H1 (cell line): ENCODE measurements at regions not wholly inside any gene's neighbourhood (a gene's known extent, or its start where the extent isn't known, plus 50 kb on each side); places are given as distances from the start of the nearest gene placed in this dataset.

Experiments
- CTCF ChIA-PET: fragments of 300-600 bp; sonication (Branson Sonifier 250); formaldehyde crosslinking; loops from one replicate; lab custom pipeline; 2021; ENCODE audit not compliant: partially characterized antibody; lab: Charles Lee
- POLR2A ChIA-PET: fragments of 300-600 bp; sonication (Branson Sonifier 250); formaldehyde crosslinking; loops from one replicate; lab custom pipeline; 2021; ENCODE audit warnings: inconsistent platforms; ENCODE audit not compliant: partially characterized antibody; lab: Charles Lee
- DNase-seq, 2 experiments: peaks; one replicate each; pipeline versions ENCODE4 v3.0.0 to v3.0.0-alpha.2; 2010 to 2022; ENCODE audit warnings: low spot score in 2 of 2, low read depth in 1 of 2, mixed read lengths in 1 of 2
- FAIRE-seq: peaks from 2 replicates; lab custom pipeline; 2011; peaks lifted over from hg19 to GRCh38; lab: Jason Lieb, UNC
- H2AFZ ChIP-seq: 2 replicates; pipeline ENCODE4 v1.8.1; 2012; ENCODE audit warnings: low read length, inconsistent platforms
- H2AK5ac ChIP-seq: 2 replicates; pipeline ENCODE4 v1.6.1; 2013; ENCODE audit warnings: low read depth, low read length
- H2BK120ac ChIP-seq: replicated peaks from 2 replicates; pipeline ENCODE3; 2013; ENCODE audit warnings: low read depth, low read length, inconsistent platforms
- H2BK12ac ChIP-seq: 2 replicates; pipeline ENCODE4 v1.6.1; 2013; ENCODE audit warnings: low read depth, low read length
- H2BK15ac ChIP-seq: 2 replicates; pipeline ENCODE4 v1.6.1; 2013; ENCODE audit warnings: low read length
- H2BK20ac ChIP-seq: 2 replicates; pipeline ENCODE4 v1.6.1; 2013; ENCODE audit warnings: low read length
- H2BK5ac ChIP-seq: 2 replicates; pipeline ENCODE4 v1.6.1; 2013; ENCODE audit warnings: low read depth, low read length
- H3K14ac ChIP-seq: 2 replicates; pipeline ENCODE4 v1.6.1; 2013; ENCODE audit warnings: inconsistent platforms; ENCODE audit not compliant: insufficient read length
- H3K18ac ChIP-seq: 2 replicates; pipeline ENCODE4 v1.6.1; 2013; ENCODE audit warnings: low read length; ENCODE audit errors: extremely low read depth
- H3K23ac ChIP-seq: 2 replicates; pipeline ENCODE4 v1.6.1; 2013; ENCODE audit warnings: inconsistent platforms; ENCODE audit not compliant: insufficient read length
- H3K23me2 ChIP-seq: 2 replicates; pipeline ENCODE4 v1.6.1; 2013; ENCODE audit warnings: low read depth, low read length
- H3K27ac ChIP-seq: 2 replicates; pipeline ENCODE4 v1.6.1; 2011; ENCODE audit warnings: low read depth, low read length, inconsistent platforms
- H3K27me3 ChIP-seq, 4 experiments: replicated peaks in 1 of 4; 1 replicate in 1 of 4; 2 replicates in 3 of 4; pipeline versions ENCODE4 v1.6.1 to v1.8.1; 2011 to 2013; ENCODE audit warnings: low read length in 3 of 4, mild to moderate bottlenecking in 3 of 4, inconsistent platforms in 2 of 4, mixed read lengths in 2 of 4, moderate library complexity in 1 of 4; ENCODE audit not compliant: control insufficient read depth in 3 of 4, insufficient read depth in 3 of 4; ENCODE audit errors: extremely low read depth in 1 of 4
- H3K36me3 ChIP-seq, 4 experiments: 2 replicates each; pipeline versions ENCODE4 v1.6.1 to v1.8.1; 2011 to 2013; ENCODE audit warnings: mild to moderate bottlenecking in 4 of 4, low read length in 3 of 4, moderate library complexity in 2 of 4, control low read depth in 1 of 4, inconsistent platforms in 1 of 4; ENCODE audit not compliant: insufficient read depth in 4 of 4, control insufficient read depth in 2 of 4
- H3K4ac ChIP-seq: replicated peaks from 2 replicates; pipeline ENCODE3; 2013; ENCODE audit warnings: low read length, low read depth, mixed read lengths, inconsistent platforms; ENCODE audit not compliant: insufficient read length
- H3K4me1 ChIP-seq, 4 experiments: replicated peaks in 1 of 4; 1 replicate in 1 of 4; 2 replicates in 3 of 4; pipeline versions ENCODE4 v1.6.1 to v1.8.1; 2011 to 2013; ENCODE audit warnings: low read length in 3 of 4, inconsistent platforms in 2 of 4, mixed read lengths in 1 of 4; ENCODE audit not compliant: insufficient read depth in 4 of 4, control insufficient read depth in 3 of 4
- H3K4me2 ChIP-seq, 2 experiments: 2 replicates each; pipeline versions ENCODE4 v1.6.1 to v1.8.1; 2011 to 2013; ENCODE audit warnings: low read depth in 2 of 2, low read length in 2 of 2, control low read depth in 1 of 2, inconsistent platforms in 1 of 2, mild to moderate bottlenecking in 1 of 2; ENCODE audit not compliant: insufficient read depth in 1 of 2
- H3K4me3 ChIP-seq, 4 experiments: fragments of 200-600, 300-600 bp in 1 of 4; sonication (generic), shearing (Covaris generic), sonication (Bioruptor Twin) in 1 of 4; 2 replicates each; pipeline versions ENCODE4 v1.5.1 to v1.8.1; 2011 to 2016; ENCODE audit warnings: low read length in 4 of 4, low read depth in 3 of 4, control low read depth in 2 of 4, inconsistent platforms in 2 of 4, mild to moderate bottlenecking in 2 of 4, mixed read lengths in 1 of 4, moderate library complexity in 1 of 4; ENCODE audit not compliant: insufficient read depth in 2 of 4; ENCODE audit errors: extremely low read depth in 1 of 4
- H3K56ac ChIP-seq: replicated peaks from 2 replicates; pipeline ENCODE3; 2013; ENCODE audit warnings: low read depth, mild to moderate bottlenecking, mixed read lengths, low read length, inconsistent platforms; ENCODE audit not compliant: insufficient read length
- H3K79me1 ChIP-seq: 2 replicates; pipeline ENCODE4 v1.6.1; 2013; ENCODE audit warnings: low read depth, low read length, control low read depth
- H3K79me2 ChIP-seq, 2 experiments: 2 replicates each; pipeline versions ENCODE4 v1.6.1 to v1.8.1; 2012 to 2013; ENCODE audit warnings: low read length in 2 of 2, mild to moderate bottlenecking in 2 of 2, inconsistent platforms in 1 of 2; ENCODE audit not compliant: insufficient read depth in 2 of 2, control insufficient read depth in 1 of 2
- H3K9ac ChIP-seq, 4 experiments: replicated peaks in 1 of 4; 1 replicate in 1 of 4; 2 replicates in 3 of 4; pipeline versions ENCODE4 v1.6.1 to v1.8.1; 2011 to 2013; ENCODE audit warnings: low read depth in 3 of 4, low read length in 3 of 4, control low read depth in 2 of 4, mild to moderate bottlenecking in 2 of 4, moderate library complexity in 2 of 4, inconsistent platforms in 1 of 4; ENCODE audit errors: extremely low read depth in 1 of 4
- H3K9me3 ChIP-seq, 2 experiments: 2 replicates each; pipeline versions ENCODE4 v1.6.1 to v1.8.1; 2012 to 2013; ENCODE audit warnings: mild to moderate bottlenecking in 2 of 2, moderate library complexity in 2 of 2, control low read depth in 1 of 2, inconsistent platforms in 1 of 2, low read depth in 1 of 2, low read length in 1 of 2, mixed read lengths in 1 of 2; ENCODE audit not compliant: insufficient read depth in 2 of 2
- H4K20me1 ChIP-seq, 2 experiments: replicated peaks in 1 of 2; 2 replicates each; pipeline versions ENCODE3 to v1.8.1; 2011 to 2013; ENCODE audit warnings: inconsistent platforms in 2 of 2, low read length in 2 of 2, mild to moderate bottlenecking in 1 of 2; ENCODE audit not compliant: insufficient read depth in 2 of 2, control insufficient read depth in 1 of 2
- H4K5ac ChIP-seq: 2 replicates; pipeline ENCODE4 v1.6.1; 2013; ENCODE audit warnings: low read length, low read depth, mixed read lengths, inconsistent platforms; ENCODE audit not compliant: insufficient read length
- H4K8ac ChIP-seq: 2 replicates; pipeline ENCODE4 v1.8.0; 2013; ENCODE audit warnings: mild to moderate bottlenecking, moderate library complexity, low read length, inconsistent platforms; ENCODE audit not compliant: insufficient read depth; ENCODE audit errors: extremely low read depth
- H4K91ac ChIP-seq: replicated peaks from 2 replicates; pipeline ENCODE3; 2013; ENCODE audit warnings: low read length, mixed read lengths, inconsistent platforms; ENCODE audit not compliant: insufficient read length
- GTF2F1 ChIP-seq: IDR thresholded peaks from 2 replicates; pipeline ENCODE4 v1.6.1; 2012; ENCODE audit warnings: low read depth, low read length, improper control_type of control experiment, borderline replicate concordance
- TF ChIP-seq, protein P1 (sequence below): fragments of 300-600 bp; sonication (generic); IDR thresholded peaks from 2 replicates; pipeline ENCODE4 v1.7.1; 2012; ENCODE audit warnings: low read length, moderate library complexity, mild to moderate bottlenecking, inconsistent platforms; ENCODE audit not compliant: insufficient replicate concordance

DNA sequence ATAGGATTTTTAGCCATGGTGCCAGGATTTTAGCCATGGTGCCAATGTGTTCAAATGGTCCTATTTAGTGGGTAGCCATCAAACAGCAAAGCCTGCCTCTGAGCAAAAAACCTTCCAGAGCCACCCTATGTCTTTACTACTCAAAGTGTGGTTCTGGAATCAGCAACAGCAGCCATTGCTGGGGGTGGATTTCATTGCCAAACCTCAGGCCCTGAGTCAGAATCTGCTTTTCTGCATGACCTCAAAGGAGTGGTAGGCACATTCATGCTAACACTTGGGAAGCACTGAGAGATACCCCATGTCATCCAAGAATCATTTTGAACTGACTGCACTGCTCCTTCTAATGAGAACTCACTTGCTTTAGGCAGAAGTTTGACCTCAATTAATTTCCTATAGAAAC is 603.0 kb downstream of the CDY2B start:
- H3K79me2 ChIP-seq = no peaks in the 10 kb centered on the region
- H3K23ac ChIP-seq = no peak overlapping the region
- no peak overlapping the region for H2BK120ac ChIP-seq
- no peak overlapping the region for H4K91ac ChIP-seq
- H4K5ac ChIP-seq = no peak overlapping the region
- no peak overlapping the region for H2BK5ac ChIP-seq
- DNase-seq (no peak), FAIRE-seq (no peak)
- no peak overlapping the region for H2BK20ac ChIP-seq
- no peaks in the 10 kb centered on the region for H3K79me1 ChIP-seq
- no peak overlapping the region for H3K4ac ChIP-seq
- H3K36me3 ChIP-seq = no peaks in the 10 kb centered on the region
- H3K4me1 ChIP-seq = no peaks in the 10 kb centered on the region
- H3K9ac ChIP-seq = no peak overlapping the region
- H4K8ac ChIP-seq = no peak overlapping the region
- H2AFZ ChIP-seq = no peak overlapping the region
- H3K4me3 ChIP-seq = no peak overlapping the region
- H3K9me3 ChIP-seq = no peaks in the 10 kb centered on the region
- no peak overlapping the region for H2BK12ac ChIP-seq
- no peak overlapping the region for H3K18ac ChIP-seq
- H2BK15ac ChIP-seq = no peak overlapping the region
- no peak overlapping the region for H3K27ac ChIP-seq
- no peaks in the 10 kb centered on the region for H3K23me2 ChIP-seq
- no peak overlapping the region for H3K4me2 ChIP-seq
- H3K56ac ChIP-seq = no peak overlapping the region
- no peak overlapping the region for H3K14ac ChIP-seq
- POLR2A ChIA-PET = no interaction called here
- CTCF ChIA-PET = no interaction called here
- no peaks in the 10 kb centered on the region for H4K20me1 ChIP-seq
- H2AK5ac ChIP-seq = no peak overlapping the region
- H3K27me3 ChIP-seq = no peaks in the 10 kb centered on the region
- TF ChIP-seq, protein P1, sequence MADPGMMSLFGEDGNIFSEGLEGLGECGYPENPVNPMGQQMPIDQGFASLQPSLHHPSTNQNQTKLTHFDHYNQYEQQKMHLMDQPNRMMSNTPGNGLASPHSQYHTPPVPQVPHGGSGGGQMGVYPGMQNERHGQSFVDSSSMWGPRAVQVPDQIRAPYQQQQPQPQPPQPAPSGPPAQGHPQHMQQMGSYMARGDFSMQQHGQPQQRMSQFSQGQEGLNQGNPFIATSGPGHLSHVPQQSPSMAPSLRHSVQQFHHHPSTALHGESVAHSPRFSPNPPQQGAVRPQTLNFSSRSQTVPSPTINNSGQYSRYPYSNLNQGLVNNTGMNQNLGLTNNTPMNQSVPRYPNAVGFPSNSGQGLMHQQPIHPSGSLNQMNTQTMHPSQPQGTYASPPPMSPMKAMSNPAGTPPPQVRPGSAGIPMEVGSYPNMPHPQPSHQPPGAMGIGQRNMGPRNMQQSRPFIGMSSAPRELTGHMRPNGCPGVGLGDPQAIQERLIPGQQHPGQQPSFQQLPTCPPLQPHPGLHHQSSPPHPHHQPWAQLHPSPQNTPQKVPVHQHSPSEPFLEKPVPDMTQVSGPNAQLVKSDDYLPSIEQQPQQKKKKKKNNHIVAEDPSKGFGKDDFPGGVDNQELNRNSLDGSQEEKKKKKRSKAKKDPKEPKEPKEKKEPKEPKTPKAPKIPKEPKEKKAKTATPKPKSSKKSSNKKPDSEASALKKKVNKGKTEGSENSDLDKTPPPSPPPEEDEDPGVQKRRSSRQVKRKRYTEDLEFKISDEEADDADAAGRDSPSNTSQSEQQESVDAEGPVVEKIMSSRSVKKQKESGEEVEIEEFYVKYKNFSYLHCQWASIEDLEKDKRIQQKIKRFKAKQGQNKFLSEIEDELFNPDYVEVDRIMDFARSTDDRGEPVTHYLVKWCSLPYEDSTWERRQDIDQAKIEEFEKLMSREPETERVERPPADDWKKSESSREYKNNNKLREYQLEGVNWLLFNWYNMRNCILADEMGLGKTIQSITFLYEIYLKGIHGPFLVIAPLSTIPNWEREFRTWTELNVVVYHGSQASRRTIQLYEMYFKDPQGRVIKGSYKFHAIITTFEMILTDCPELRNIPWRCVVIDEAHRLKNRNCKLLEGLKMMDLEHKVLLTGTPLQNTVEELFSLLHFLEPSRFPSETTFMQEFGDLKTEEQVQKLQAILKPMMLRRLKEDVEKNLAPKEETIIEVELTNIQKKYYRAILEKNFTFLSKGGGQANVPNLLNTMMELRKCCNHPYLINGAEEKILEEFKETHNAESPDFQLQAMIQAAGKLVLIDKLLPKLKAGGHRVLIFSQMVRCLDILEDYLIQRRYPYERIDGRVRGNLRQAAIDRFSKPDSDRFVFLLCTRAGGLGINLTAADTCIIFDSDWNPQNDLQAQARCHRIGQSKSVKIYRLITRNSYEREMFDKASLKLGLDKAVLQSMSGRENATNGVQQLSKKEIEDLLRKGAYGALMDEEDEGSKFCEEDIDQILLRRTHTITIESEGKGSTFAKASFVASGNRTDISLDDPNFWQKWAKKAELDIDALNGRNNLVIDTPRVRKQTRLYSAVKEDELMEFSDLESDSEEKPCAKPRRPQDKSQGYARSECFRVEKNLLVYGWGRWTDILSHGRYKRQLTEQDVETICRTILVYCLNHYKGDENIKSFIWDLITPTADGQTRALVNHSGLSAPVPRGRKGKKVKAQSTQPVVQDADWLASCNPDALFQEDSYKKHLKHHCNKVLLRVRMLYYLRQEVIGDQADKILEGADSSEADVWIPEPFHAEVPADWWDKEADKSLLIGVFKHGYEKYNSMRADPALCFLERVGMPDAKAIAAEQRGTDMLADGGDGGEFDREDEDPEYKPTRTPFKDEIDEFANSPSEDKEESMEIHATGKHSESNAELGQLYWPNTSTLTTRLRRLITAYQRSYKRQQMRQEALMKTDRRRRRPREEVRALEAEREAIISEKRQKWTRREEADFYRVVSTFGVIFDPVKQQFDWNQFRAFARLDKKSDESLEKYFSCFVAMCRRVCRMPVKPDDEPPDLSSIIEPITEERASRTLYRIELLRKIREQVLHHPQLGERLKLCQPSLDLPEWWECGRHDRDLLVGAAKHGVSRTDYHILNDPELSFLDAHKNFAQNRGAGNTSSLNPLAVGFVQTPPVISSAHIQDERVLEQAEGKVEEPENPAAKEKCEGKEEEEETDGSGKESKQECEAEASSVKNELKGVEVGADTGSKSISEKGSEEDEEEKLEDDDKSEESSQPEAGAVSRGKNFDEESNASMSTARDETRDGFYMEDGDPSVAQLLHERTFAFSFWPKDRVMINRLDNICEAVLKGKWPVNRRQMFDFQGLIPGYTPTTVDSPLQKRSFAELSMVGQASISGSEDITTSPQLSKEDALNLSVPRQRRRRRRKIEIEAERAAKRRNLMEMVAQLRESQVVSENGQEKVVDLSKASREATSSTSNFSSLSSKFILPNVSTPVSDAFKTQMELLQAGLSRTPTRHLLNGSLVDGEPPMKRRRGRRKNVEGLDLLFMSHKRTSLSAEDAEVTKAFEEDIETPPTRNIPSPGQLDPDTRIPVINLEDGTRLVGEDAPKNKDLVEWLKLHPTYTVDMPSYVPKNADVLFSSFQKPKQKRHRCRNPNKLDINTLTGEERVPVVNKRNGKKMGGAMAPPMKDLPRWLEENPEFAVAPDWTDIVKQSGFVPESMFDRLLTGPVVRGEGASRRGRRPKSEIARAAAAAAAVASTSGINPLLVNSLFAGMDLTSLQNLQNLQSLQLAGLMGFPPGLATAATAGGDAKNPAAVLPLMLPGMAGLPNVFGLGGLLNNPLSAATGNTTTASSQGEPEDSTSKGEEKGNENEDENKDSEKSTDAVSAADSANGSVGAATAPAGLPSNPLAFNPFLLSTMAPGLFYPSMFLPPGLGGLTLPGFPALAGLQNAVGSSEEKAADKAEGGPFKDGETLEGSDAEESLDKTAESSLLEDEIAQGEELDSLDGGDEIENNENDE = no peak
- no peak for TF ChIP-seq GTF2F1
